Neuronal stem cell (in vitro differentiated cells): ENCODE measurements at regions not wholly inside any gene's neighbourhood (a gene's known extent, or its start where the extent isn't known, plus 50 kb on each side); places are given as distances from the start of the nearest gene placed in this dataset.

Source experiments
- DNase-seq: peaks from one replicate; pipeline ENCODE4 v3.0.0-alpha.2; 2013; ENCODE audit warnings: low spot score
- H2AFZ ChIP-seq: one replicate; pipeline ENCODE4 v1.6.1; 2013; ENCODE audit warnings: mild to moderate bottlenecking, low read length, inconsistent platforms
- H2AK5ac ChIP-seq: 2 replicates; pipeline ENCODE4 v1.6.1; 2013; ENCODE audit warnings: low read depth, mild to moderate bottlenecking, inconsistent platforms, low read length, moderate library complexity, mixed read lengths
- H2BK120ac ChIP-seq: 2 replicates; pipeline ENCODE4 v1.6.1; 2013; ENCODE audit warnings: low read depth, mild to moderate bottlenecking, inconsistent platforms, low read length, moderate library complexity, mixed read lengths
- H2BK12ac ChIP-seq: one replicate; pipeline ENCODE4 v1.6.1; 2013; ENCODE audit warnings: low read length, inconsistent platforms
- H2BK15ac ChIP-seq: 2 replicates; pipeline ENCODE4 v1.6.1; 2013; ENCODE audit warnings: mild to moderate bottlenecking, low read length, inconsistent platforms, mixed read lengths
- H2BK5ac ChIP-seq: one replicate; pipeline ENCODE4 v1.6.1; 2013; ENCODE audit warnings: inconsistent platforms, mild to moderate bottlenecking, low read length, moderate library complexity
- H3K14ac ChIP-seq: one replicate; pipeline ENCODE4 v1.6.1; 2013; ENCODE audit warnings: low read length, inconsistent platforms
- H3K18ac ChIP-seq: 2 replicates; pipeline ENCODE4 v1.6.1; 2013; ENCODE audit warnings: low read length, inconsistent platforms
- H3K23ac ChIP-seq: 2 replicates; pipeline ENCODE4 v1.6.1; 2013; ENCODE audit warnings: low read depth, mild to moderate bottlenecking, mixed read lengths, low read length, inconsistent platforms; ENCODE audit not compliant: poor library complexity
- H3K27ac ChIP-seq: replicated peaks from 3 replicates; pipeline ENCODE4 v1.5.1; 2013; ENCODE audit warnings: low read length, inconsistent platforms
- H3K27me3 ChIP-seq, 3 experiments: 2 replicates each; pipeline ENCODE4 v1.6.1; 2013; ENCODE audit warnings: low read length in 3 of 3, mild to moderate bottlenecking in 2 of 3, inconsistent platforms in 1 of 3, low read depth in 1 of 3, mixed read lengths in 1 of 3, moderate library complexity in 1 of 3; ENCODE audit not compliant: control insufficient read depth in 3 of 3, insufficient read depth in 3 of 3
- H3K36me3 ChIP-seq, 2 donors: replicated peaks in 1 of 2; 2 replicates each; pipeline ENCODE4 v1.6.1; 2013; ENCODE audit warnings: low read length in 2 of 2; ENCODE audit not compliant: control insufficient read depth in 2 of 2, insufficient read depth in 2 of 2
- H3K4ac ChIP-seq: 2 replicates; pipeline ENCODE4 v1.6.1; 2013; ENCODE audit warnings: inconsistent platforms, mild to moderate bottlenecking, low read length, moderate library complexity
- H3K4me1 ChIP-seq, 2 donors: 1 replicate in 1 of 2; 2 replicates in 1 of 2; pipeline ENCODE4 v1.6.1; 2013; ENCODE audit warnings: low read length in 2 of 2, low read depth in 1 of 2; ENCODE audit not compliant: control insufficient read depth in 2 of 2, insufficient read depth in 1 of 2
- H3K4me2 ChIP-seq: one replicate; pipeline ENCODE4 v1.6.1; 2013; ENCODE audit warnings: mild to moderate bottlenecking, low read length, inconsistent platforms; ENCODE audit not compliant: insufficient read depth, poor library complexity, severe bottlenecking
- H3K4me3 ChIP-seq, 2 donors: 2 replicates each; pipeline ENCODE4 v1.5.1; 2013; ENCODE audit warnings: low read length in 2 of 2, mild to moderate bottlenecking in 2 of 2, inconsistent platforms in 1 of 2, moderate library complexity in 1 of 2
- H3K79me1 ChIP-seq: one replicate; pipeline ENCODE4 v1.6.1; 2013; ENCODE audit warnings: low read depth, mild to moderate bottlenecking, inconsistent platforms, low read length, moderate library complexity
- H3K9ac ChIP-seq: one replicate; pipeline ENCODE4 v1.6.1; 2013; ENCODE audit warnings: mild to moderate bottlenecking, low read depth, low read length, inconsistent platforms; ENCODE audit not compliant: poor library complexity
- H3K9me3 ChIP-seq, 2 donors: replicated peaks in 1 of 2; 2 replicates each; pipeline versions ENCODE3 to v1.6.1; 2013; ENCODE audit warnings: low read length in 2 of 2, mild to moderate bottlenecking in 2 of 2, inconsistent platforms in 1 of 2, low read depth in 1 of 2, mixed read lengths in 1 of 2, moderate library complexity in 1 of 2; ENCODE audit not compliant: control insufficient read depth in 2 of 2, insufficient read depth in 1 of 2
- H4K8ac ChIP-seq: one replicate; pipeline ENCODE4 v1.6.1; 2013; ENCODE audit warnings: low read depth, mild to moderate bottlenecking, inconsistent platforms, low read length, moderate library complexity
- H4K91ac ChIP-seq: one replicate; pipeline ENCODE4 v1.6.1; 2013; ENCODE audit warnings: low read length, low read depth, mild to moderate bottlenecking, inconsistent platforms; ENCODE audit not compliant: poor library complexity
- WGBS, 2 donors: extraction: QIAGEN DNeasy Blood & Tissue Kit; methylation state at CpG; one replicate each; pipeline ENCODE4 v1.1.7; 2013; ENCODE audit warnings: missing lambda C conversion rate in 2 of 2, mixed read lengths in 1 of 2; ENCODE audit not compliant: insufficient read length in 2 of 2, insufficient replicate concordance in 1 of 2; ENCODE audit errors: extremely low coverage in 2 of 2; 5-methylcytosine and 5-hydroxymethylcytosine counted together

DNA sequence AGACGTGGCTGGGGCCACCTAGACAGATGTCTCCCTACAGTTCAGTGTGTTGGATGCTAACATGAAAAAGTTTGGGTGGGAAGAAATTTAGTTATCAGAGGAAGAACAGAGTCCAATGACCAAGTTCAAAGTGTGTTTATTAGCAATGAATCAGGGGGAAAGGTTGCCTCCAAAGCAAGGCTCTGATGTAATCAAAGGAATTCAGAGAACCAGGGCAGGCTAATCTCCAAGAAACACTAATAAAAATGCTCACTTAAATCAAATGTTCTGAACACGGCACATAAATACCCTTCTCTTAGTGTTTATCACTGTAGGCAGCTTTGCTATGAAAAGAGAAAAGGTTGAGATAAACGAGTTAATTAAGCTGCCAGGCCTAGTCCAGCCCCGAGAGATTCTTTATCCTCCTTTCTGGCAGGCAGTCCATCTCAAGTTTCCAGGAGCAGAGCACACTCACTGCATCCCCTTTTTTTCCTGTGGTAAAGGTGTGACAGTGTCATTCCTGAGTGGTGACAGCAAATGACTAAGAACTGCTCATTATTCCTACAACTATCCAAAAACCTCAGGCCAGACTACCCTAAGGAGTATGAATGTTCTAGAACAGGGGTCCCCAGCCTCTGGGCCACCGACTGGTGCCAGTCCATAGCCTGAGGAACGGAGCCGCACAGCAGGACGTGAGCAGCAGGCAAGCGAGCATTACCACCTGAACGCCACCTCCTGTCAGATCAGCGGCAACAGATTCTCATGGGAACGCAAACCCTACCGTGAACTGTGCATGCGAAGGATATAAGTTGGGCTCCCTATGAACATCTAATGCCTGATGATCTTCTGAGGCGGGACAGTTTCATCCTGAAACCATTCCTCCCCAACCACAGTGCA, 66.9 kb upstream of the FHIP2A start:
- Histone ChIP-seq H3K4ac (no peak overlapping the region), H3K4me3 (peak overlapping the region in 1 of 2 donors; percentile 9), H3K79me1 (no peaks in the 10 kb centered on the region), H4K8ac (peak overlapping the region; percentile 89), H3K14ac (no peak overlapping the region), H3K4me2 (no peak overlapping the region), H3K18ac (peak overlapping the region; percentile 66), H2BK5ac (no peak overlapping the region), H3K23ac (no peak overlapping the region), H3K4me1 (peaks cover 0 to 3% of the 10 kb centered on the region in 2 donors), H2BK15ac (no peak overlapping the region), H2AK5ac (no peak overlapping the region), H3K9ac (peak overlapping the region; percentile 13), H3K9me3 (no peaks in the 10 kb centered on the region), H2AFZ (no peak overlapping the region), H3K27me3 (peaks cover 0 to 13% (median 0%) of the 10 kb centered on the region in 3 experiments), H3K36me3 (no peaks in the 10 kb centered on the region), H4K91ac (no peak overlapping the region), H2BK12ac (no peak overlapping the region), H3K27ac (no peak overlapping the region), H2BK120ac (no peak overlapping the region)
- DNase-seq: no peak
- no CpG with 5 or more reads among the region's 15 CpGs for WGBS, 2 donors

DNA sequence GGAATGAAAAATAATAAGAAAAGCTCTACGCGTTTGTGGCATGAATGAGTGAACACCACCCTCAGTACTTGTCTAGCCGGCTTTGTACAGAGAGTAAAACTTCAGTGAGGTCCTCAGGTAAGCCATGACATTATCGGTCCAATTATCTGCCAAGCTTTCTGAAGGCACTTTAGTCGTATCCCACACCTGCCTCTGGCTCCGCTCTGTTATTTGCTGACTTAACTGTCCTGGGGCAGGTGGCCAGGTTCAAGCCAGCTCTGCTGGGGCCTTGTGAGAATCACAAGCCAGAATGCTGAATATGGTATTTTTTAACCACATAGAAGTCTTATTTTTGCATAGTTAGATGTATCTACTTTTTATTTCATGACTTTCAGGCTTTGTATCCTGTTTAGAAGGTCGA, 66.0 kb upstream of the FHIP2A start:
- Histone ChIP-seq H2BK15ac (no peak overlapping the region), H3K9ac (no peak overlapping the region), H3K4me2 (no peak overlapping the region), H4K8ac (no peak overlapping the region), H3K14ac (no peak overlapping the region), H3K27ac (no peak overlapping the region), H3K4me3 (no peak overlapping the region), H3K9me3 (no peaks in the 10 kb centered on the region), H3K23ac (no peak overlapping the region), H2AFZ (no peak overlapping the region), H3K4ac (no peak overlapping the region), H3K18ac (no peak overlapping the region), H2BK120ac (no peak overlapping the region), H3K27me3 (peaks cover 0 to 12% (median 0%) of the 10 kb centered on the region in 3 experiments), H3K36me3 (no peaks in the 10 kb centered on the region), H3K4me1 (peaks cover 0 to 3% of the 10 kb centered on the region in 2 donors), H2BK5ac (no peak overlapping the region), H3K79me1 (no peaks in the 10 kb centered on the region), H2AK5ac (no peak overlapping the region), H4K91ac (no peak overlapping the region), H2BK12ac (no peak overlapping the region)
- DNase-seq: no peak
- no CpG with 5 or more reads among the region's 7 CpGs for WGBS, 2 donors

DNA sequence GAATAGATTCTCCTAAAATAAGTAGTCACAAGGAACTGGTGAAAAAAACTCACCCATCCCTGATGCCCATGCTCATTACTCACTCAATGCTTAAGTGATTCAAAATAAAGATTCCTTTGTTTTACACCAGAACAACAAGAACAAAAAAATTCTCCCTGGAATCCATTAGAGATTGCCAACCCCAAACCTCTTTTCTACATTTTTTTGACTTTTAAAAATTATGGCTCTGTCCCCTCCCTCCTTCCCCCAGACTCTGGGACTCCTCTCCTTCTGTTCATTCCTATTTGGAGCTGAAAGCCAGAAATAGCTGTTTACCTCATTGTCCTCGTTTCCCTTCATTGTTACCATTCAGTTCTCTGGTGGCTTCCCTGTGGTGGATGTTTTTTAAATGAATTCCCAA, 63.2 kb upstream of the FHIP2A start:
- WGBS, 2 donors: no CpG with 5 or more reads among the region's 1 CpG
- H2BK5ac ChIP-seq: no peak overlapping the region
- H3K4ac ChIP-seq: no peak overlapping the region
- no peak overlapping the region for H4K8ac ChIP-seq
- H3K4me3 ChIP-seq: no peak overlapping the region
- H3K9me3 ChIP-seq: no peaks in the 10 kb centered on the region
- H3K4me2 ChIP-seq: no peak overlapping the region
- no peak overlapping the region for H2AK5ac ChIP-seq
- no peak overlapping the region for H2AFZ ChIP-seq
- DNase-seq: no peak
- H3K23ac ChIP-seq: no peak overlapping the region
- H3K9ac ChIP-seq: no peak overlapping the region
- H3K18ac ChIP-seq: no peak overlapping the region
- H2BK12ac ChIP-seq: no peak overlapping the region
- H3K79me1 ChIP-seq: no peaks in the 10 kb centered on the region
- no peak overlapping the region for H4K91ac ChIP-seq
- H3K14ac ChIP-seq: no peak overlapping the region
- H3K36me3 ChIP-seq: no peaks in the 10 kb centered on the region
- no peak overlapping the region for H2BK15ac ChIP-seq
- H3K4me1 ChIP-seq: peaks cover 0 to 3% of the 10 kb centered on the region in 2 donors
- peaks cover 0 to 22% (median 0%) of the 10 kb centered on the region in 3 experiments for H3K27me3 ChIP-seq
- H3K27ac ChIP-seq: no peak overlapping the region
- H2BK120ac ChIP-seq: no peak overlapping the region
